Right lobe of liver (tissue), 4 donors: ENCODE measurements at regions not wholly inside any gene's neighbourhood (a gene's known extent, or its start where the extent isn't known, plus 50 kb on each side); places are given as distances from the start of the nearest gene placed in this dataset.

Experiments
- POLR2A ChIP-seq: fragments of 450-650 bp; IDR thresholded peaks from one replicate; pipeline ENCODE4 v1.6.1; 2017; ENCODE audit warnings: antibody characterized with exemption, mild to moderate bottlenecking
- TF ChIP-seq, protein P1 (sequence below), 4 donors: fragments of 200-600 bp in 3 of 4; fragments of 450-650 bp in 1 of 4; IDR thresholded peaks; one replicate each; pipeline versions ENCODE4 v1.5.1 to v1.8.0; 2016 to 2022; ENCODE audit warnings: antibody characterized with exemption in 4 of 4, mild to moderate bottlenecking in 2 of 4
- donor health status: DM: no; HTN: no; CAD: no.
- donor health status: DM: no; HTN: no; CAD: no.
- donor health status: DM: no; HTN: yes; CAD: no.

- TF ChIP-seq, protein P1, sequence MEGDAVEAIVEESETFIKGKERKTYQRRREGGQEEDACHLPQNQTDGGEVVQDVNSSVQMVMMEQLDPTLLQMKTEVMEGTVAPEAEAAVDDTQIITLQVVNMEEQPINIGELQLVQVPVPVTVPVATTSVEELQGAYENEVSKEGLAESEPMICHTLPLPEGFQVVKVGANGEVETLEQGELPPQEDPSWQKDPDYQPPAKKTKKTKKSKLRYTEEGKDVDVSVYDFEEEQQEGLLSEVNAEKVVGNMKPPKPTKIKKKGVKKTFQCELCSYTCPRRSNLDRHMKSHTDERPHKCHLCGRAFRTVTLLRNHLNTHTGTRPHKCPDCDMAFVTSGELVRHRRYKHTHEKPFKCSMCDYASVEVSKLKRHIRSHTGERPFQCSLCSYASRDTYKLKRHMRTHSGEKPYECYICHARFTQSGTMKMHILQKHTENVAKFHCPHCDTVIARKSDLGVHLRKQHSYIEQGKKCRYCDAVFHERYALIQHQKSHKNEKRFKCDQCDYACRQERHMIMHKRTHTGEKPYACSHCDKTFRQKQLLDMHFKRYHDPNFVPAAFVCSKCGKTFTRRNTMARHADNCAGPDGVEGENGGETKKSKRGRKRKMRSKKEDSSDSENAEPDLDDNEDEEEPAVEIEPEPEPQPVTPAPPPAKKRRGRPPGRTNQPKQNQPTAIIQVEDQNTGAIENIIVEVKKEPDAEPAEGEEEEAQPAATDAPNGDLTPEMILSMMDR (IDR thresholded peaks at IDR 0.05): no peak
- TF ChIP-seq POLR2A: no peak
Observed at GRCh38 chr12:58326534-58326933, 385.2 kb downstream of the ATP23 start.
